ENCODE measurements at regions not wholly inside any gene's neighbourhood (a gene's known extent, or its start where the extent isn't known, plus 50 kb on each side); places are given as distances from the start of the nearest gene placed in this dataset.

GRCh38 chr7:124643311-124643811, 122.2 kb downstream of the GPR37 start:
- no peak overlapping the region for H2AFZ ChIP-seq (ENCODE audit: low read length)
- no peak overlapping the region for H2BK120ac ChIP-seq (ENCODE audit: low read depth, low read length, poor library complexity, severe bottlenecking)
- no peaks in the 10 kb centered on the region for H3K36me3 Mint-ChIP-seq (ENCODE audit: insufficient read depth in 1 of 3, low read depth in 3 of 3)
- H3T11ph ChIP-seq (ENCODE audit: low read length), result no peak overlapping the region
- TF ChIP-seq CTCF (conservative IDR thresholded peaks at IDR 0.05), result no peak
- H3K4ac ChIP-seq (ENCODE audit: low read depth, low read length), result no peak overlapping the region
- no peak overlapping the region for H4K91ac ChIP-seq (ENCODE audit: insufficient read length, low read depth, low read length)
- no peaks in the 10 kb centered on the region for H3K9me3 Mint-ChIP-seq
- H3K9me3 ChIP-seq (ENCODE audit: control insufficient read depth, low read depth, low read length), result no peaks in the 10 kb centered on the region
- H3K9ac ChIP-seq (ENCODE audit: extremely low read depth, insufficient read length, low read length), result no peak overlapping the region
- no peak overlapping the region for H3K27ac ChIP-seq (ENCODE audit: insufficient read length, low read depth, low read length)
- H2AK5ac ChIP-seq (ENCODE audit: insufficient read length, low read length), result no peak overlapping the region
- DNase-seq, result no peak
- no peak overlapping the region for H3K4me3 Mint-ChIP-seq
- no peak overlapping the region for H3K56ac ChIP-seq (ENCODE audit: insufficient read length, low read depth, low read length)
- no peak overlapping the region for H2BK12ac ChIP-seq (ENCODE audit: insufficient read length, low read depth, low read length)
- no peaks in the 10 kb centered on the region for H3K27me3 ChIP-seq (ENCODE audit: insufficient read depth, low read length)
- H3K4me2 ChIP-seq (ENCODE audit: insufficient read depth, insufficient read length, low read length), result no peak overlapping the region
- no peaks in the 10 kb centered on the region for H3K79me2 ChIP-seq (ENCODE audit: insufficient read depth, low read length)
- no peak overlapping the region for H4K5ac ChIP-seq (ENCODE audit: insufficient read length, low read depth, low read length)
- no peak overlapping the region for H3K23ac ChIP-seq (ENCODE audit: insufficient read length, low read depth, low read length)
- H3K18ac ChIP-seq (ENCODE audit: insufficient read length, low read depth, low read length), result no peak overlapping the region
- H2BK20ac ChIP-seq (ENCODE audit: low read depth, low read length, poor library complexity, severe bottlenecking), result no peak overlapping the region
- no peaks in the 10 kb centered on the region for H3K23me2 ChIP-seq (ENCODE audit: insufficient read length, low read depth, low read length, poor library complexity, severe bottlenecking)
- no peak overlapping the region for H4K8ac ChIP-seq (replicated peaks; ENCODE audit: insufficient read length, low read depth, low read length)
- H3K27me3 Mint-ChIP-seq (ENCODE audit: low read depth), result peaks cover under 1% of the 10 kb centered on the region; the same call in 1 of the 2 replicates
- H3K4me1 Mint-ChIP-seq, result peaks cover 11 to 12% of the 10 kb centered on the region in 2 experiments
- no peak overlapping the region for H3K14ac ChIP-seq (ENCODE audit: insufficient read depth, low read length)
- H4K20me1 ChIP-seq (ENCODE audit: control insufficient read depth, insufficient read depth, insufficient read length), result no peaks in the 10 kb centered on the region
- H3K27ac Mint-ChIP-seq, result no peak overlapping the region
- no peak overlapping the region for H2BK15ac ChIP-seq (ENCODE audit: low read depth, low read length)
- no peak overlapping the region for H2BK5ac ChIP-seq (ENCODE audit: insufficient read length, low read length)
- H3K79me1 ChIP-seq (ENCODE audit: insufficient read depth, low read depth, low read length, poor library complexity, severe bottlenecking), result no peaks in the 10 kb centered on the region
- no peaks in the 10 kb centered on the region for H3K4me1 ChIP-seq (ENCODE audit: insufficient read depth, low read length)

Measured in H9 (cell line).